ENCODE measurements at regions not wholly inside any gene's neighbourhood (a gene's known extent, or its start where the extent isn't known, plus 50 kb on each side); places are given as distances from the start of the nearest gene placed in this dataset.

- TF ChIP-seq, protein P1, sequence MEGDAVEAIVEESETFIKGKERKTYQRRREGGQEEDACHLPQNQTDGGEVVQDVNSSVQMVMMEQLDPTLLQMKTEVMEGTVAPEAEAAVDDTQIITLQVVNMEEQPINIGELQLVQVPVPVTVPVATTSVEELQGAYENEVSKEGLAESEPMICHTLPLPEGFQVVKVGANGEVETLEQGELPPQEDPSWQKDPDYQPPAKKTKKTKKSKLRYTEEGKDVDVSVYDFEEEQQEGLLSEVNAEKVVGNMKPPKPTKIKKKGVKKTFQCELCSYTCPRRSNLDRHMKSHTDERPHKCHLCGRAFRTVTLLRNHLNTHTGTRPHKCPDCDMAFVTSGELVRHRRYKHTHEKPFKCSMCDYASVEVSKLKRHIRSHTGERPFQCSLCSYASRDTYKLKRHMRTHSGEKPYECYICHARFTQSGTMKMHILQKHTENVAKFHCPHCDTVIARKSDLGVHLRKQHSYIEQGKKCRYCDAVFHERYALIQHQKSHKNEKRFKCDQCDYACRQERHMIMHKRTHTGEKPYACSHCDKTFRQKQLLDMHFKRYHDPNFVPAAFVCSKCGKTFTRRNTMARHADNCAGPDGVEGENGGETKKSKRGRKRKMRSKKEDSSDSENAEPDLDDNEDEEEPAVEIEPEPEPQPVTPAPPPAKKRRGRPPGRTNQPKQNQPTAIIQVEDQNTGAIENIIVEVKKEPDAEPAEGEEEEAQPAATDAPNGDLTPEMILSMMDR (IDR thresholded peaks at IDR 0.05; ENCODE audit: insufficient read depth, low read length) = no peak
- no peak for DNase-seq (ENCODE audit: low read depth)
Measured at GRCh38 chr10:125276133-125276532, 115.8 kb upstream of the CTBP2 start.

GRCh38 chr10:125274961-125275360, 114.6 kb upstream of the CTBP2 start:
- no peak for DNase-seq (ENCODE audit: low read depth)
- H3K4me3 ChIP-seq (ENCODE audit: low read depth, low read length) = no peak overlapping the region
- TF ChIP-seq, protein P1 (IDR thresholded peaks at IDR 0.05; ENCODE audit: insufficient read depth, low read length) = no peak

More at GRCh38 chr10:125276133-125276532, 115.8 kb upstream of the CTBP2 start:
- no peak overlapping the region for H3K4me3 ChIP-seq (ENCODE audit: low read depth, low read length)

DNA sequence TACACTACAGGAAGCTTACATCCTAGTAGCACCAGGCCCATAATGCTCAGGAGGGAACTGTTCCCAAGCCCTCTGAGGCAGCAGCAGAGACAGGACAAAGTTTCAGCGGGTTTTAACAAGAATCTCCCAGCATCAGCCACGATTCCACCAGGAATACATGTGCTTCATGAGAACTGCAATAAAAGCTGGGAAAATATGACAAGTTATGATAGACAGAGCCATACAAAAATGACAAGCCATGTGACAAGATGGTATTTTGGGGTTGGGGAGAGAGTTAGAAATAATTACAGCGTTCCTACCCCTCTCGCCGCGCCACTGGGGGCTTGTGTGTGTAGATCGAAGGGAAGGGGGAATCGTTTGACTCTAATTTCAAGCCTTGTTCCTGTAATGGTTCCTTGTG, 112.7 kb upstream of the CTBP2 start:
- TF ChIP-seq, protein P1 (IDR thresholded peaks at IDR 0.05; ENCODE audit: insufficient read depth, low read length) = no peak
- no peak overlapping the region for H3K4me3 ChIP-seq (ENCODE audit: low read depth, low read length)
- no peak for DNase-seq (ENCODE audit: low read depth)

GRCh38 chr10:125269716-125270115, 109.4 kb upstream of the CTBP2 start:
- TF ChIP-seq, protein P1 (IDR thresholded peaks at IDR 0.05; ENCODE audit: insufficient read depth, low read length) = no peak
- no peak overlapping the region for H3K4me3 ChIP-seq (ENCODE audit: low read depth, low read length)
- no peak for DNase-seq (ENCODE audit: low read depth)

GRCh38 chr10:125266966-125267365, 106.6 kb upstream of the CTBP2 start:
- no peak for DNase-seq (ENCODE audit: low read depth)
- TF ChIP-seq, protein P1 (IDR thresholded peaks at IDR 0.05; ENCODE audit: insufficient read depth, low read length) = no peak
- H3K4me3 ChIP-seq (ENCODE audit: low read depth, low read length) = no peak overlapping the region

GRCh38 chr10:125266541-125266940, 106.2 kb upstream of the CTBP2 start:
- TF ChIP-seq, protein P1 (IDR thresholded peaks at IDR 0.05; ENCODE audit: insufficient read depth, low read length) = no peak
- DNase-seq (ENCODE audit: low read depth) = no peak
- H3K4me3 ChIP-seq (ENCODE audit: low read depth, low read length) = no peak overlapping the region

GRCh38 chr10:125265579-125265955, 105.2 kb upstream of the CTBP2 start:
- H3K4me3 ChIP-seq (ENCODE audit: low read depth, low read length) = no peak overlapping the region
- no peak for DNase-seq (ENCODE audit: low read depth)
- TF ChIP-seq, protein P1 (IDR thresholded peaks at IDR 0.05; ENCODE audit: insufficient read depth, low read length) = no peak

Measured in fibroblast of the aortic adventitia (primary cell).